ENCODE measurements at regions not wholly inside any gene's neighbourhood (a gene's known extent, or its start where the extent isn't known, plus 50 kb on each side); places are given as distances from the start of the nearest gene placed in this dataset.

DNA sequence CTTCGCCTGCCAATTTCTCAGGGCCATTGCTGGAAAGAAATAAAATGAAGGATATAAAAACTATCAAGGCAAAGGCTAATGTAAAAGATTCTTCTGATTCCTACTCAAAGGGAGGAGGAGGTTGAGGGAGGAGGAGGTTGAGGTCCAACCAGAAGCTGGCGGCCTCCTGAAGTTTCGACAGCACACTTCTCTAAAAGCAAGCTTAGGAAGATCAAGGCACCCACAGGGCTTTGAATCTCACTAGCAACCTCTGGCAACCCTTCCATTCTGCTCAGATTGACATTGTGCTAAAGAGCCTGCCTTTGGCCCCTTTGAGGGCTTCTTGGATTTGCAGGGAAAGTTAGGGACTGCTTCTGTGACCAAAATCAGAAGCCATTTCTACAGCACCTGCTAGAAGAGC is 81.5 kb upstream of the TNRC6C start:
- no peaks in the 10 kb centered on the region for H3K9me3 ChIP-seq (replicated peaks; ENCODE audit: control insufficient read depth, insufficient read depth, low read depth, low read length)
- 27% methylated on average over 3 of the region's 3 CpGs for WGBS (ENCODE audit: insufficient coverage, low coverage, missing lambda C conversion rate)
- no peak overlapping the region for H3K4me3 ChIP-seq
- no peak overlapping the region; the same call in 1 of the 2 replicates for H2AFZ ChIP-seq (ENCODE audit: low read depth, low read length)
- no TSS peak for BruUV-seq (replicated peaks)
- in situ Hi-C loops (cut with MboI), result no loop called here
- H4K20me1 ChIP-seq (replicated peaks; ENCODE audit: control insufficient read depth, insufficient read depth, low read length), result no peaks in the 10 kb centered on the region
- peaks cover 4% of the 10 kb centered on the region for H3K9me1 ChIP-seq (ENCODE audit: control insufficient read depth, insufficient read depth, low read length)
- FAIRE-seq (no peak), ATAC-seq (no peak), DNase-seq (ENCODE audit: extremely low read depth in 1 of 4, low spot score in 3 of 4) (no peak)
- TF ChIP-seq NONO (IDR thresholded peaks at IDR 0.05; ENCODE audit: low read depth in 2 of 2, low read length in 1 of 2) (no peak), MAZ (CRISPR knock-in tag; conservative IDR thresholded peaks at IDR 0.05 in 1 of 2, IDR thresholded peaks at IDR 0.05 in 1 of 2) (no peak), CREB3L1 (IDR thresholded peaks at IDR 0.05; ENCODE audit: borderline replicate concordance, low read depth) (no peak), NFIC (IDR thresholded peaks at IDR 0.05) (no peak), TFAP4 (CRISPR knock-in tag; IDR thresholded peaks at IDR 0.05; ENCODE audit: borderline replicate concordance) (no peak), ZNF639 (CRISPR knock-in tag; conservative IDR thresholded peaks at IDR 0.05 in 1 of 2, IDR thresholded peaks at IDR 0.05 in 1 of 2) (no peak), RNF2 (IDR thresholded peaks at IDR 0.05) (no peak), FOXP4 (CRISPR knock-in tag; IDR thresholded peaks at IDR 0.05; ENCODE audit: borderline replicate concordance) (no peak), BRD4 (IDR thresholded peaks at IDR 0.05) (no peak), CEBPZ (IDR thresholded peaks at IDR 0.05; ENCODE audit: borderline replicate concordance, low read depth, low read length) (no peak)
- TF ChIP-seq, protein P1, sequence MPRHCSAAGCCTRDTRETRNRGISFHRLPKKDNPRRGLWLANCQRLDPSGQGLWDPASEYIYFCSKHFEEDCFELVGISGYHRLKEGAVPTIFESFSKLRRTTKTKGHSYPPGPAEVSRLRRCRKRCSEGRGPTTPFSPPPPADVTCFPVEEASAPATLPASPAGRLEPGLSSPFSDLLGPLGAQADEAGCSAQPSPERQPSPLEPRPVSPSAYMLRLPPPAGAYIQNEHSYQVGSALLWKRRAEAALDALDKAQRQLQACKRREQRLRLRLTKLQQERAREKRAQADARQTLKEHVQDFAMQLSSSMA (CRISPR knock-in tag; IDR thresholded peaks at IDR 0.05), result no peak
- H3K36me3 ChIP-seq (ENCODE audit: control insufficient read depth, insufficient read depth, low read length), result no peaks in the 10 kb centered on the region
- H3K9ac ChIP-seq (ENCODE audit: insufficient read depth in 1 of 2, low read depth in 2 of 2, low read length in 2 of 2), result no peak overlapping the region
- H3K4me1 ChIP-seq (replicated peaks in 1 of 2; ENCODE audit: control insufficient read depth in 2 of 2, insufficient read depth in 2 of 2, low read length in 2 of 2), result peaks cover 19 to 45% of the 10 kb centered on the region in 2 experiments
- H3K27ac ChIP-seq (ENCODE audit: extremely low read depth, low read depth, low read length), result no peak overlapping the region
- H3K27me3 ChIP-seq (ENCODE audit: control insufficient read depth in 2 of 2, insufficient read depth in 2 of 2, low read length in 2 of 2), result peaks cover 0 to 19% of the 10 kb centered on the region in 2 experiments; a peak in 3 of 5 replicates
- no peak overlapping the region for H3K4me2 ChIP-seq (ENCODE audit: insufficient read depth, low read length)
- POLR2A ChIA-PET, result interaction anchor here (0.6 to 3.4 kb wide), 3 partner anchors 10 to 251 kb away, joined by 3 to 17 read pairs (median 3); no protein-coding TSS in a partner anchor
- CTCF ChIA-PET (ENCODE audit: low intra/inter-chr PET ratio), result no interaction called here
- no peaks in the 10 kb centered on the region for H3K79me2 ChIP-seq (ENCODE audit: control insufficient read depth, insufficient read depth, low read length)
- intact Hi-C loops (cut with micrococcal nuclease), result no loop called here
